ENCODE measurements at regions not wholly inside any gene's neighbourhood (a gene's known extent, or its start where the extent isn't known, plus 50 kb on each side); places are given as distances from the start of the nearest gene placed in this dataset.
"Not testable (repeated sequence)": the region's sequence is repeated elsewhere in the genome, so short reads cannot be mapped to it uniquely, and the experiment has no call there.

- intact Hi-C loops (cut with DNase I), result no loop called here
- ATAC-seq (no peak), DNase-seq (ENCODE audit: missing footprints) (no peak)
These were observed 69.7 kb downstream of the RPS6KA4 start for GRCh38 chr11:64428693-64429092.

- DNase-seq (ENCODE audit: missing footprints), result no peak
- ATAC-seq, result no peak
- intact Hi-C loops (cut with DNase I), result no loop called here
These were observed 71.0 kb downstream of the RPS6KA4 start for GRCh38 chr11:64429970-64430369.

- ATAC-seq (no peak), DNase-seq (ENCODE audit: missing footprints) (no peak)
- intact Hi-C loops (cut with DNase I), result no loop called here
These were observed 71.7 kb downstream of the RPS6KA4 start for GRCh38 chr11:64430645-64431044.

GRCh38 chr11:64436000-64436399, 77.0 kb downstream of the RPS6KA4 start:
- intact Hi-C loops (cut with DNase I), result no loop called here
- DNase-seq (ENCODE audit: missing footprints) (no peak), ATAC-seq (no peak)

- intact Hi-C loops (cut with DNase I), result no loop called here
- no peak for ATAC-seq
- DNase-seq (ENCODE audit: missing footprints), result no peak
These were observed 78.5 kb downstream of the RPS6KA4 start for GRCh38 chr11:64437426-64437825.

- ATAC-seq, result no peak
- no peak for DNase-seq (ENCODE audit: missing footprints)
- intact Hi-C loops (cut with DNase I), result no loop called here
These were observed 80.2 kb downstream of the RPS6KA4 start for GRCh38 chr11:64438986-64439771.

- not testable (repeated sequence) for DNase-seq (ENCODE audit: missing footprints); ATAC-seq
- intact Hi-C loops (cut with DNase I), result loop anchor here (10.0 kb wide), 1 partner anchor 285 kb away; the partner anchor contains the start of gene NRXN2
These were observed 81.0 kb downstream of the RPS6KA4 start for GRCh38 chr11:64439772-64440491.

GRCh38 chr11:64441127-64441526, 82.2 kb downstream of the RPS6KA4 start:
- no peak for DNase-seq (ENCODE audit: missing footprints)
- ATAC-seq, result no peak
- intact Hi-C loops (cut with DNase I), result loop anchor here (10.0 kb wide), 1 partner anchor 284 kb away; the partner anchor contains the start of gene NRXN2

GRCh38 chr11:64443001-64443400, 84.0 kb downstream of the RPS6KA4 start:
- ATAC-seq, result no peak
- DNase-seq (ENCODE audit: missing footprints), result no peak
- intact Hi-C loops (cut with DNase I), result loop anchor here (10.0 kb wide), 1 partner anchor 282 kb away; the partner anchor contains the start of gene NRXN2

GRCh38 chr11:64444838-64445441, 86.0 kb downstream of the RPS6KA4 start:
- no peak for ATAC-seq
- no peak for DNase-seq (ENCODE audit: missing footprints)
- intact Hi-C loops (cut with DNase I), result loop anchor here (10.0 kb wide), 1 partner anchor 280 kb away; the partner anchor contains the start of gene NRXN2

- intact Hi-C loops (cut with DNase I), result loop anchor here (10.0 kb wide), 1 partner anchor 279 kb away; the partner anchor contains the start of gene NRXN2
- ATAC-seq (no peak), DNase-seq (ENCODE audit: missing footprints) (no peak)
These were observed 86.7 kb downstream of the RPS6KA4 start for GRCh38 chr11:64445651-64446050.

GRCh38 chr11:64447831-64448598, 89.1 kb downstream of the RPS6KA4 start:
- DNase-seq (ENCODE audit: missing footprints), result peak; percentile 74
- intact Hi-C loops (cut with DNase I), result loop anchor here (10.0 kb wide), 1 partner anchor 277 kb away; the partner anchor contains the start of gene NRXN2
- ATAC-seq, result peak; percentile 66

GRCh38 chr11:64448599-64449380, 89.8 kb downstream of the RPS6KA4 start:
- intact Hi-C loops (cut with DNase I), result loop anchor here (1.0 to 10.0 kb wide), 2 partner anchors 201 to 276 kb away; partner anchors contain the start of gene NRXN2
- peak; percentile 94 for ATAC-seq
- peak; percentile 93 for DNase-seq (ENCODE audit: missing footprints)

GRCh38 chr11:64449381-64450167, 90.6 kb downstream of the RPS6KA4 start:
- intact Hi-C loops (cut with DNase I), result loop anchor here (1.0 to 10.0 kb wide), 2 partner anchors 200 to 275 kb away; partner anchors contain the start of gene NRXN2
- DNase-seq (ENCODE audit: missing footprints) (peak; percentile 79), ATAC-seq (peak; percentile 81)

GRCh38 chr11:64450168-64450560, 91.2 kb downstream of the RPS6KA4 start:
- intact Hi-C loops (cut with DNase I), result no loop called here

GRCh38 chr11:64451856-64452255, 92.9 kb downstream of the RPS6KA4 start:
- intact Hi-C loops (cut with DNase I), result no loop called here
- ATAC-seq, result no peak
- no peak for DNase-seq (ENCODE audit: missing footprints)

More at GRCh38 chr11:64450168-64450560, 91.2 kb downstream of the RPS6KA4 start:
- ATAC-seq (no peak), DNase-seq (ENCODE audit: missing footprints) (no peak)

- intact Hi-C loops (cut with DNase I), result no loop called here
- ATAC-seq, result no peak
- DNase-seq (ENCODE audit: missing footprints), result no peak
These were observed 94.5 kb downstream of the RPS6KA4 start for GRCh38 chr11:64453466-64453865.
